GM12892 (cell line): ENCODE measurements at regions not wholly inside any gene's neighbourhood (a gene's known extent, or its start where the extent isn't known, plus 50 kb on each side); places are given as distances from the start of the nearest gene placed in this dataset.

Source experiments
- DNase-seq: peaks from one replicate; pipeline ENCODE4 v3.0.0; 2011; ENCODE audit not compliant: insufficient read length
- FAIRE-seq: peaks from 2 replicates; lab custom pipeline; 2011; peaks lifted over from hg19 to GRCh38; lab: Jason Lieb, UNC
- POLR2A ChIP-seq: IDR thresholded peaks from 2 replicates; pipeline ENCODE4 v1.6.1; 2011; ENCODE audit warnings: low read depth, low read length, control low read depth
- POLR2AphosphoS5 ChIP-seq: IDR thresholded peaks from 2 replicates; pipeline ENCODE4 v1.6.1; 2011; ENCODE audit warnings: low read depth, low read length, control low read depth
- TAF1 ChIP-seq: IDR thresholded peaks from 2 replicates; pipeline ENCODE4 v1.6.1; 2011; ENCODE audit warnings: low read depth, mild to moderate bottlenecking, control low read depth, low read length, borderline replicate concordance

DNA sequence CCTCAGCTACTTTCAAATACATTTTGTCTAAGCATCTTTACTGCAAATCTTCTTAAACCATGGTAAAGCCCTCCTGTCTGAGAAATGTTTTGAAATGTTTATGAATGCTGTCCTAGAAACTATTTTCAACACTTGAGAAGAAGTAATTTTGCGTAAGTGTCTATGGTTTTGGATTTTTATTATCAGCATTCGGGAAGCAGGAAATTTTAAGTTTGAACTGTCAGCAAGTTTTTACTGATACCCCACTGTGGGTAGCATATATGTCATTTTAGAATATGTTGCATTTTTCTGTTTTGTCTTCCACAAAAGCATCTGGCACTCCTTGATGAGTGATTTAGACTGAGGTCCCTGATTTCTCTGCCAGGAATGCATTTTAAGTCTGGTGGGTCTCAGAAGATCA is 302.4 kb upstream of the GIMD1 start:
- FAIRE-seq: no peak
- no peak for TF ChIP-seq POLR2AphosphoS5
- TF ChIP-seq POLR2A: no peak
- TF ChIP-seq TAF1: no peak

DNA sequence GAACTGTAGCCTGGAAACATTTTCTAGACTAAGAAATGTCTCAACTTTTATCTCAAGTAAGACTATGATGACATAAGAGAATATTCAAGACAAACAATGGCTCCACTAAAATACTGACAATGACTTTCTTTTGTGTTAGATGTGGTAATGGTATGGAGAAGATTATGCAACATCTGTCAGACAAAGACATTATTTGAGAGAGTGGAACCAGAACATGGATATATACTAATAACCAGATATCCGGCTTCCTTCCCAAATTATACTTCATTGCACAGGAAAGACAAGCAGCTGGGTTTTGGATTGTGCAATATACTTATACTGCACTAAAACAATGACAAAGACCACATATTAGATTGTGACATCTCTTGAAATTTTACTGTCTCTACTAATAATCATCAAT is 290.8 kb upstream of the GIMD1 start:
- TF ChIP-seq POLR2A (no peak), POLR2AphosphoS5 (no peak), TAF1 (no peak)
- no peak for DNase-seq
- no peak for FAIRE-seq

More for the DNA sequence above, 302.4 kb upstream of the GIMD1 start:
- DNase-seq: no peak

- DNase-seq (no peak), FAIRE-seq (no peak)
- TF ChIP-seq POLR2AphosphoS5 (no peak), TAF1 (no peak), POLR2A (no peak)
Observed at GRCh38 chr4:106652095-106652494, 283.5 kb upstream of the GIMD1 start.

DNA sequence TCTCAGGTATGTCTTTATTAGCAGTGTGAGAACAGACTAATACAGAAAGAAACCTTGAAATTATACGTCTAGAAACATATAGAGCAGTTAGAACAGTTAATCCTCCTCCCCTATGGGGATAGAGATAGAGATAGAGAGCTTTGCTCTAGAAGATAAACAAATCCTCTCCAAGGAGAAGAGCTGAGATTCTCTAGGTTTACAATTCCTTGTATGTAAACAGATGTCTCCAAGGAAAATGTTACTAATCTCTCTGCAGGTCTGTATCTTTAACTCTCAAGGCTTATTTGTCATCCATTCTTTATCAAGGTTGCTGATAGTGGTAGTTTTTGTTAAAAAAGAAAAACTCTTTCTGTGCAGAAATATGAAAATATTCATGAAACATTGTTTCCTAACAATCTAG is 282.1 kb upstream of the GIMD1 start:
- no peak for DNase-seq
- FAIRE-seq: no peak
- TF ChIP-seq POLR2AphosphoS5: no peak
- no peak for TF ChIP-seq POLR2A
- TF ChIP-seq TAF1: no peak

GRCh38 chr4:106647451-106647850 is 278.9 kb upstream of the GIMD1 start:
- DNase-seq (no peak), FAIRE-seq (no peak)
- TF ChIP-seq POLR2A (no peak), POLR2AphosphoS5 (no peak), TAF1 (no peak)

DNA sequence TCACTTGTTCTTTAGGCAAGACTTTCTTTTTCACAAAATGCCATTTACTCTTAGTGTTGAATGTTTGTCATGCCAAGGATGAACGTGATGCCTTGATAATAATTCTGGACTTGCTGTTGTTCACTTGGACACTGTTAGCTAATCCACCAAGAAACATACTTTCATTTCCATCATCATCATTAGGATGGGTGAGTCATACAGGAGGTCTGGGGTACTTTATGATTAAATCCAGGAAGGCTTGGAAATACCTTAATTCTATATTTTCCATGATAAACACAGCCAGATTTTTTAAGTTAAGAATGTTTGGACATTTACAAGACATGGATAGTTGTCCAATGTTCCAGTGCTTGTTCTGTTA is 260.7 kb upstream of the GIMD1 start:
- TF ChIP-seq TAF1 (no peak), POLR2AphosphoS5 (no peak), POLR2A (no peak)
- no peak for FAIRE-seq
- no peak for DNase-seq

GRCh38 chr4:106628586-106629267 is 260.1 kb upstream of the GIMD1 start:
- no peak for DNase-seq

DNA sequence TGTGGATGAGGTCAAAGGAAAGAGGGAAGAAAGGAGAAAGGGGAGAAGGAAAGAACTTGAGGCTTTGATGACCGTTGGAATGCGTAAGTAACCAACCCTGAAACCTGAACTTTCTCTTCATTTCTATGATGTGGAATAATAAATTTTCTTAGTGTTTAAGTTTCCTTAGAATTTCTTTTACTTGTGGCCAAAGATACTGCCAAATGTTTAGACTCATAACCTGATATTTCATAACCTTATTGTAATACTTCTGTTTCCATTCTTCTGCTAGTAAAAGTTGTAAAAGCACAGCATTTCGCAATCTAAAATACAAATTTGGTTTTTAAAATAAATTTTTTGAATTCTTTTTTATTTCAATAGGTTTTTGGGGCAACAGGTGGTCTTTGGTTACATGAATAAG is 258.5 kb upstream of the GIMD1 start:
- no peak for FAIRE-seq
- TF ChIP-seq TAF1: no peak
- no peak for TF ChIP-seq POLR2A
- no peak for TF ChIP-seq POLR2AphosphoS5
- no peak for DNase-seq

More at GRCh38 chr4:106628586-106629267, 260.1 kb upstream of the GIMD1 start:
- TF ChIP-seq POLR2AphosphoS5: no peak
- TF ChIP-seq TAF1: no peak
- no peak for FAIRE-seq

DNA sequence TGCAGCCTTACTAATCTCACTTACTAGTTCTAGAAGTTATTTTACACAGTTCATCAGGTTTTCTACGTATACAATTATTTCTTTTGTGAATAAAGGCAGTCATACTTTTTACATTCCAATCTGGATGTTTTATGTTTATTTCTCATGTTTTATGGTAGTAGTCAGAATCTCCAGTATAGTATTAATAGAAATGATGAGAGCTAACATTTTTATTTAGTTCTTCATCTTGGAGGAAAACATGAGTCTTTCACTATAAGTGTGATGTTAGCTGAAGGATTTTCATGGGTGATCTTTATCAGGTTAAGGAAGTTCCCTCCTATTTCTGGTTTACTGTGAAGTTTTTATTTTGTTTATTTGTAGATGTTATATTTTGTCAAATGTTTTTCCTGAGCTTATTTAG is 256.1 kb upstream of the GIMD1 start:
- TF ChIP-seq POLR2A (no peak), TAF1 (no peak), POLR2AphosphoS5 (no peak)
- FAIRE-seq (no peak), DNase-seq (no peak)

GRCh38 chr4:106618956-106619355 is 250.4 kb upstream of the GIMD1 start:
- no peak for TF ChIP-seq POLR2AphosphoS5
- no peak for TF ChIP-seq POLR2A
- no peak for TF ChIP-seq TAF1
- no peak for DNase-seq
- FAIRE-seq: no peak

- no peak for FAIRE-seq
- no peak for TF ChIP-seq TAF1
- TF ChIP-seq POLR2AphosphoS5: no peak
Observed at GRCh38 chr4:106615961-106616360, 247.4 kb upstream of the GIMD1 start.

GRCh38 chr4:106615410-106615945 is 246.9 kb upstream of the GIMD1 start:
- DNase-seq: no peak
- TF ChIP-seq TAF1: no peak
- no peak for TF ChIP-seq POLR2AphosphoS5
- TF ChIP-seq POLR2A: no peak
- no peak for FAIRE-seq

More at GRCh38 chr4:106615961-106616360, 247.4 kb upstream of the GIMD1 start:
- no peak for DNase-seq
